ENCODE measurements at regions not wholly inside any gene's neighbourhood (a gene's known extent, or its start where the extent isn't known, plus 50 kb on each side); places are given as distances from the start of the nearest gene placed in this dataset.

- TF ChIP-seq EZH2 (IDR thresholded peaks at IDR 0.05; ENCODE audit: borderline replicate concordance, low read length) (no peak), CTCF (IDR thresholded peaks at IDR 0.05; ENCODE audit: low read length) (no peak)
These were observed 468.4 kb upstream of the SPHKAP start for GRCh38 chr2:228649876-228650275.
